HG03378 (cell line): ENCODE measurements at regions not wholly inside any gene's neighbourhood (a gene's known extent, or its start where the extent isn't known, plus 50 kb on each side); places are given as distances from the start of the nearest gene placed in this dataset.
"Not testable (repeated sequence)": the region's sequence is repeated elsewhere in the genome, so short reads cannot be mapped to it uniquely, and the experiment has no call there.

Experiments
- ATAC-seq: cut with Tn5 transposase; IDR thresholded peaks from one replicate; pipeline ENCODE4 v1.9.1; 2021; ENCODE audit warnings: mild to moderate bottlenecking, moderate library complexity; ENCODE audit not compliant: unreplicated experiment

DNA sequence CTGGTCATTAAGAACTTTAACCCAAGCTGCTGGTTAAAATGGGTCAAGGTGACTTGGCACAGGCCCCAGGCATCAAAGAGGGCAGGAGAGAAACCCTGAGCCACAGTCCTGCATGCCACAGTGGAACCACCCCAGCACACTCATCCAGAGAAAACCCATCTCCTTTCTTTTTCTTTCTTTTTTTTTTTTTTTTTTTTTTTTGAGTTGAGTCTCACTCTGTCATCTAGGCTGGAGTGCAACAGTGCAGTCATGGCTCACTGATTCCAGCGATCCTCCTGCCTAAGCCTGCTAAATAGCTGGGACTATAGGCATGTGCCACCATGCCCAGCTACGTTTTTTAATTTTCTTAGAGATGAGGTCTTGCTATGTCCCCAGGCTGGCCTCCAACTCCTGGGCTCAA lies 109.2 kb upstream of the RAB4A start:
- ATAC-seq: no peak

DNA sequence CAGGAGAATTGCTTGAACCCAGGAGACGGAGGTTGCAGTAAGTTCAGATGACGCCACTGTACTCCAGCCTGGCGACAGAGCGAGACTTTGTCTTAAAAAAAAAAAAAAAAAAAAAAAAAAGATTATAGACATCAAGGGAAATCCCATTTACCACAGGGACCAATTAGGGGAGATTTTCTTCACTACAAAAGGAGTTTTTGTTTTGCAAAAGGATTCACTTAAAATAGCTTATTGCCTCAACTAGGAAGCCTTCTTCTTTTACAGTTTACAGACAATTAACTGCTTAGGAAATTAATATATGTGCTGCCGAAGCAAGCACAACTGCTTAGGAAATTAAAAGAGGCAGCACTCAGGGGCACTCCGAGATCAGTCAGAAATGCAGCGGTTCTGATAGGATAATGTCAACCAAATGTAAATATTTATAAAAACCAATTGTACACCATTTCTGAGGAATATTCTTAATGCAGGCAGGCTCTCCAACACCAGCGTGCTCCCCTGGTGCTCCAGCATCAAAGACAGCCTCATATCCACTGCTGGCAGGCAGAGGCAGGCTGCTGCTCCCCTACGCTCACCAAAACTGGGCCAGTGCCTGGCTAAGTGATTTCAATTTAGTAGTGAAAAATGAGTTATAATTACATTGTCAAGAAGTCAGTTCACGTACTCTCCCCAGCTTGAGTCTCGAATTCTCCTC lies 107.9 kb upstream of the RAB4A start:
- ATAC-seq: no peak

DNA sequence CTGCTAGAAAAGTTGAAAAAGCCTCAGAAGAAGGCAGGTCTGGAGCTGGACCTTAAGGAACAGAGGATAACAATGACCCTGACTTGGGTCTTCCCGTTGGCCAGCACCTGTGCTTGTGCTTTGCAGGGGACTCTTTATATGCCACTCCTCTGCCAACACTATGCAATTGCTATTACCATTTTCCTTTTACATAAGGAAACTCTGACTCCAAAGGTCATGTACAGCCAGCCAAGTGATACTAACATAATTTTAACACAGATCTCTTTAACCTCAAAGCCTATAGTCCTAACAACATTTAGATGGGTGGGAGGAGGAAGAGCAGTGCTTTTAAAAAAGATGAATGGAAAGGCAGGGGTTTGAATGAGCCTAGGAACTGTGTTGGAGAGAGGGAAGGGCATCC lies 106.6 kb upstream of the RAB4A start:
- ATAC-seq: no peak

- no peak for ATAC-seq
Measured at GRCh38 chr1:229164836-229165735, 105.8 kb upstream of the RAB4A start.

- ATAC-seq: no peak
Measured at GRCh38 chr1:229167318-229167717, 103.6 kb upstream of the RAB4A start.

- no peak for ATAC-seq
Measured at GRCh38 chr1:229169399-229169798, 101.5 kb upstream of the RAB4A start.

DNA sequence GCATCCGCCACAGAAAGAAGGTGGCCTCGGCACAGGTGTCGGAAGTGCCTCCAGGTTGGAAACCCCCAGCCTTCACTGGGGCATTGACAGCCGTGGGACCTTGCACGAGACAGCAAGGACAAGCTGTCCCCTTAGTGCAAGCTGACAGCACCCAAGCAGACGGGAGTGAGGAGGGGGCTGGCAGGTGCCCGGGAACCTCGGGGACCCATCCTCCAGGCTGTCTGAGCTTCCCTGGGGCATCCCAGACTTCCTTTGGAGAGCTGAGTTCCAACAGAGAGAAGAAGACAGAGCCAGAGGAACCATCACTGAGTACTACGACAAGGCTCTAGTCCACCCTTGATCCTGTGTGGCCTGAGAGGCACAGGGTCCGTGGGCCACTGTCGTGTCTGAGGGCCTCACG lies 100.6 kb upstream of the RAB4A start:
- ATAC-seq: no peak

DNA sequence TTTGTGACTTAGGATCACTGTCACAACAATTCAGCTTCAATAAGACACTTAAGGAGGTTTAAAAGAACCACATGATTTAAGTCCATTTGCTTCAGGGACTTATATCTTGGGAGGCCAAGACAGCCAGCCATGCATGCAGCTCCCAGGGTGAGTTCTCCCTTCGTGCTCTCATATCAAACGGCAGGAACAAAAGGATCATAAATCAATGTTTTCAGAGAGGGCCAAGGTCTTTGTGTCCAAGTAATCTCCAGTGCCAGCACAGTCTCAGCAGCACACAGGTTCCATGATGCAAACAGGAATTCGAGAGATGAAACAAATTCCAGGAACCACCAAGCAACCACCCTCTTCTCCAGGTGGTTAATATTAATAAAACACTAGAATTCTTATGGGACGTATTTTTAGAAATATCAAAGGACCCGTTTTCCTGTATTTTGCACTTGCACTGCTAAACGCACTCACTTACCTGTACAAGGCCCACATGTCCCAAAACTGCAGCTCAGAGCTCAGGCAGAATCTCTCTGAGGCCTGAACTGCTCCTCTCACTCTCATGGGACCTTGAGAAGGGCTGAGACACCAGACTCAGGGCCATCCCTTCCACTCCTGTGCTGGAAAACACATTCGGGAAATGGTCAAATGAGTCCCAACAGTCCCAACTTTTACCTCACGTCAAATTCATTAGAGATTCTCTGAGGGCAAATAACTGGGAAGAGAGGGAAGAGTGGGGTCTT lies 100.0 kb upstream of the RAB4A start:
- no peak for ATAC-seq

DNA sequence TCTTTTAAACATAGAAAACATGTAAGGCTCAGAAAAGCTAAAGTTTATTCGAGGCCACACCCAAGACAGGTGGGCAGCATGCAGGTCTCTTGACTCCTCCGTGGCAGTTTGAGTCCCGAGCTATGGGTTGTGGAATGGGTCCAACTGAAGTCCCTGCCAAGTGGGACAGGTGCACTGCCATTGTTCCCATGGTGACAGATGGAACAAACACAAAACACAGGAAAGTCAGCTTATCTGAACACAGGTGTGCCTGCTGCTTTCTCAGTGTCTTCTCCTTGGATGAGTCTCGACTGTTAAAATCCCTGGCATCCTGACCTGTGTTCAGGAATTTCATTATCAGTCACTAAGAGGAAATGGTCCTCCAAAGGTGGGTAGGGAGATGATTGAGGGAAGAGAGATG lies 99.0 kb upstream of the RAB4A start:
- no peak for ATAC-seq

- not testable (repeated sequence) for ATAC-seq
Measured at GRCh38 chr1:229173491-229174476, 97.1 kb upstream of the RAB4A start.

GRCh38 chr1:229175297-229175696 lies 95.6 kb upstream of the RAB4A start:
- not testable (repeated sequence) for ATAC-seq

DNA sequence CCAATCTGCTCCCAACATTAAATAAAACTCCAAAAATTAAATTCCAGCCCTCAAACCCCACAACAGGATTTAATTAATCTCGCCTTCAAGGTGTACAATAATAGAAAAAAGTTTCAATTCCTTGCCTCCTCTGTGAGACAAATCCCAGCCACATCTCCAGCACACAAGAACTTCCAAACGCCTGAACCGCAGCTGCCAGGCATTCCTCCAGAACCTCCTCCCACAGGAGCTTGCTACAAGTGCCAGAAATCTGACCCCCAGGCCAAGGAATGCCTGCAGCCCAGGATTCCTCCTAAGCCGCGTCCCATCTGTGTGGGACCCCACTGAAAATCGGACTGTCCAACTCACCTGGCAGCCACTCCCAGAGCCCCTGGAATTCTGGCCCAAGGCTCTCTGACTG lies 94.5 kb upstream of the RAB4A start:
- ATAC-seq: not testable (repeated sequence)

DNA sequence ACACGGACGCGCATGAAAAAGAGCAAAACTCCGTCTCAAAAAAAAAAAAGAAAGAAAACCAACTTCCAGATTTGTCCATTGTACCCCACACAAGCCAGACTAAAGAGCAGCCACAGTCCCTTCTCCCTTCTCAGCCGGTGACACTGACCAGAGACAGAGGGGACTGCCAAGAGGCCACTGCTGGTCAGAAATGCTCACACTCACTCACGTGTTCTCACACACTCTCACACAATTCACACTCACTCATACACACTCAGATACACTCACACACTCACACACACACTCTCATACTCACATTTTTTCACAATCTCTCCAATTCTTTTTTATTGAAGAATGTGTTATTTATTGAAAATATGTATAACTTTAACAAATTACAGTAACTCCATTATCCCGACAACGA lies 90.8 kb upstream of the RAB4A start:
- ATAC-seq: no peak

GRCh38 chr1:229181419-229181818 lies 89.5 kb upstream of the RAB4A start:
- no peak for ATAC-seq

DNA sequence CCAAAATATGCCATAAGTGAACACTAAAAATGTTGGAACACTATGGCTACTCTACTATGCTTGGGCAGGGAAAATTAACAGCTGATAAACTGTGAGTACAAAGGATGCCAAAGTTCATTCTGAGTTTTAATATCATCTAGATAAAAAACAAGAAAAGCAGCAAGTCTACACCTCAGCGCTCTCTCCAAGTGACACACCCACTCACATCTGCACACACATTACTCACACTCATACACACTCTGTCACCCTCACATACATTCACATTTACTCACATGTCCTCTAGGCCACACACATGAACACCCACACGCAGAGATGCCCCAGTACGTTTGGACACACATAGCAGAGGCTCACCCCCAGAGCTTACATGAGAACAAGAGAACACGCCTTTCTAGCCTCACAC lies 87.3 kb upstream of the RAB4A start:
- no peak for ATAC-seq

DNA sequence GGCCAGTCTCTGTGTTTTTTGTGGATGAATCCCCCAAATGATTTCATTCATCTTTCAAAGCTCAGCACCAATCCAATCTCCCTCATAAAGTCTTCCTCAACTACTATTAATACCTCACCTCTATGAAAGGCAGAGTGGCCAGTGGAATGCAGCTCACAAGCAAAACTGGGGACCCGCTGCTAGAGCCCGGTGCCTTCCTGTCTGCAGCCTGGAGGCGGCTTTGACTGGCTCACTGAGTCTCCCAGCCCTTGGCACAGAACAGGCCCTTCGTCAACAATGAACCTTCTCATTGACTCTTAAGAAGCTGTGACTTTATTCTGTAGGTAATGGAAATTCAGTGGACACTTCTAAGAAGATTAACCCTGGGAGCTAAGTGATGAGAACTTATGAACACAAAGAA lies 86.8 kb upstream of the RAB4A start:
- ATAC-seq: no peak

DNA sequence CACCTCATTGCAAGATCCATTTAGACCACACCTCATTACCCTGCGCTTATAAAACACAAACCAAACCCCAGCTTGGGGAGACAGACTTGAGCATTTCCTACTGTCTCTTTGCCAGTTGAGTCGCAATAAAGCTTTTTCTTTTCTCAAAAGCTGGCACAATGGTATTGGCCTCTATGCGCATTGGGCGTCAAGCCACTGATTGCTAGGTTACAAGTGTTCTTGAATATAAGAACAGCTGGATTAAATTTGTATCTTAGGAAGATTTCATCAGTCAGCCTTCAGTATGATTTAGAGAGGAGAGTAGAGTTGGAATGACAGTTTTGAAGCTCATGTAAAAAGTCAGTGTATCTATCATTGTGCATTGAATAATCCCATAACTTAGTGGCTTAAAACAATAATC lies 84.9 kb upstream of the RAB4A start:
- ATAC-seq: no peak

DNA sequence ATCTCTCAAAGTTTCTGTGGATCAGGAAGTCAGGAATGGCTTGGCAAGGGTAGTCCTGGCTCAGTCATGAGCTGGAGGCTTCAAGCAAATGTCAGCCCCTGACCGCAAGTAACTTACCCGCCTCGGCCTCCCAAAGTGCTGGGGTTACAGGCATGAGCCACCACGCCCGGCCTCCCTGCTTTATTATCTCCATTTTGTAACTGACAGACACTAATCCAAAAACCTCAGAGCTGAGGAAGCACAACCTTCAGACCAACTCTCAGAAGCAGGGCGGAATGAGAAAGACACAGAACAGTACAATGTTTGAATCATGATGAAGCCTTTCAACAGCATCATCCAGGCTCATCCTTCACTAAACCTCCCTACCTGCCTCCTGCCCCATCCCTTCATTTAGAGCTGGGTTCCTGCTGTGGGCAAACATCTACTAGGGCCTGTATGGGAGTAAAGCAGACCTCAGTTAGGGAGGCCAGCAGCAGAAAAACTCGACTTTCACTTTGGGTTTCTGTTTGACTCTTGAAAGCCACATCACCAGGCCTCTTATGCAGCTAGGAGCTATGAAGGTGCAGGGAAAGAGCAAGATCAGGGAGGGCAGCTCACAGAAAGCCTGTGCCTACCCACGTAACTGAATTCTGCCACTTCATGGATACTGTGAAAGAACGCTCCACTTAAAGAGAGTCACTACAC lies 84.4 kb upstream of the RAB4A start:
- ATAC-seq: peak; percentile 93

DNA sequence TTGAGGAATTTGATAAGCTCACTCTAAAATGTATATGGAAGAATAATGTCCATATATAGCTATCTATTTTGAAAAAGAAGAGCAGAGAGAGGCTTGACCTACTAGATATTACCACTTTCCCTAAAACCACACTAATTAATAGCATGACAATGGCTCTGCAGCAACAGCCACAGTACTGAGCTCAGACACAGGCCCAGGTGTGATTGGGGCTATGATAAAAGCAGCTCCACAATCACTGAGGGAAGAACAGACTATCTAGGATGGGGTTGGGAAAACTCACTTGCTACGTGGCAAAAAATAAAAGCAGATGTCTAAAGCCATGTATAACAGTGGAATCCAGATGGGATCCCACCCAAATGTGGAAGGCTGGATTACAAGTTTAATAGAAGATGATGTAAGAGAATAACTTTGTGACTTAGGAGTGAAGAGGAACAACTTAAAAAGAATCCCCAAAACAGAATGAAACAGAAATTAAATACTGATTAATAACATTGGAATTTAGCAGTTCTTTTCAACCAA lies 80.8 kb upstream of the RAB4A start:
- no peak for ATAC-seq
